HFFc6 (cell line): ENCODE measurements at regions not wholly inside any gene's neighbourhood (a gene's known extent, or its start where the extent isn't known, plus 50 kb on each side); places are given as distances from the start of the nearest gene placed in this dataset.

Experiments used
- DNase-seq: peaks from one replicate; pipeline ENCODE4 v3.0.0-alpha.2; 2018
- H3K27ac Mint-ChIP-seq: 2 replicates; pipeline ENCODE4 v1.8.0; 2020; ENCODE audit warnings: mild to moderate bottlenecking, mixed read lengths
- H3K27me3 Mint-ChIP-seq: 2 replicates; pipeline ENCODE4 v1.8.0; 2021; ENCODE audit warnings: mild to moderate bottlenecking, moderate library complexity, mixed read lengths; ENCODE audit not compliant: insufficient read depth
- H3K36me3 Mint-ChIP-seq: 2 replicates; pipeline ENCODE4 v1.8.0; 2021; ENCODE audit warnings: low read depth, mixed read lengths
- H3K4me1 Mint-ChIP-seq: 2 replicates; pipeline ENCODE4 v1.8.0; 2020; ENCODE audit warnings: low read depth, mixed read lengths
- H3K4me3 Mint-ChIP-seq: 2 replicates; pipeline ENCODE4 v1.8.0; 2020; ENCODE audit warnings: mild to moderate bottlenecking, moderate library complexity, mixed read lengths
- H3K9me3 Mint-ChIP-seq: 2 replicates; pipeline ENCODE4 v1.8.0; 2020; ENCODE audit warnings: mild to moderate bottlenecking, mixed read lengths
- TF ChIP-seq, protein P1 (sequence below): fragments of 200-600 bp; sonication (generic); IDR thresholded peaks from 2 replicates; pipeline ENCODE4 v1.5.0; 2021; ENCODE audit warnings: antibody characterized with exemption, mild to moderate bottlenecking

DNA sequence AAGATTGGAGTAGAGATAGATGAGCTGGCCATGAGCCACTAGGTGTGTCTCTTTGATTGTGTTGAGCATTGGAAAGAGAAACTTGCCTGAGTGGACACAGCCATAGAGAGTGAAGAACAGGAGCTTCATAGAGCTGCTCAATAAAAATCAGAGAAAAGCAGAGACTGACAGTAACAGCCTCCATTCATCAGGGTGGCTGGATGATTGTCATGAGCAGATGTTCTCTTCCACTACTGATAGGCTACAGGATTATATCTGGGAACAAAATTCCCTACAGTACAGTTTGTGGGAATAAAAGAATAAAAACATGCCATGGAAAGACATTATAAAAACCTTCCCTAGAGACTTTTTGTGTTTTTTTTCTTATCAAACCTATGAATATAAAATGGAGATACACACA, 404.8 kb upstream of the ACVR2A start:
- DNase-seq: no peak
- TF ChIP-seq, protein P1, sequence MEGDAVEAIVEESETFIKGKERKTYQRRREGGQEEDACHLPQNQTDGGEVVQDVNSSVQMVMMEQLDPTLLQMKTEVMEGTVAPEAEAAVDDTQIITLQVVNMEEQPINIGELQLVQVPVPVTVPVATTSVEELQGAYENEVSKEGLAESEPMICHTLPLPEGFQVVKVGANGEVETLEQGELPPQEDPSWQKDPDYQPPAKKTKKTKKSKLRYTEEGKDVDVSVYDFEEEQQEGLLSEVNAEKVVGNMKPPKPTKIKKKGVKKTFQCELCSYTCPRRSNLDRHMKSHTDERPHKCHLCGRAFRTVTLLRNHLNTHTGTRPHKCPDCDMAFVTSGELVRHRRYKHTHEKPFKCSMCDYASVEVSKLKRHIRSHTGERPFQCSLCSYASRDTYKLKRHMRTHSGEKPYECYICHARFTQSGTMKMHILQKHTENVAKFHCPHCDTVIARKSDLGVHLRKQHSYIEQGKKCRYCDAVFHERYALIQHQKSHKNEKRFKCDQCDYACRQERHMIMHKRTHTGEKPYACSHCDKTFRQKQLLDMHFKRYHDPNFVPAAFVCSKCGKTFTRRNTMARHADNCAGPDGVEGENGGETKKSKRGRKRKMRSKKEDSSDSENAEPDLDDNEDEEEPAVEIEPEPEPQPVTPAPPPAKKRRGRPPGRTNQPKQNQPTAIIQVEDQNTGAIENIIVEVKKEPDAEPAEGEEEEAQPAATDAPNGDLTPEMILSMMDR: no peak

DNA sequence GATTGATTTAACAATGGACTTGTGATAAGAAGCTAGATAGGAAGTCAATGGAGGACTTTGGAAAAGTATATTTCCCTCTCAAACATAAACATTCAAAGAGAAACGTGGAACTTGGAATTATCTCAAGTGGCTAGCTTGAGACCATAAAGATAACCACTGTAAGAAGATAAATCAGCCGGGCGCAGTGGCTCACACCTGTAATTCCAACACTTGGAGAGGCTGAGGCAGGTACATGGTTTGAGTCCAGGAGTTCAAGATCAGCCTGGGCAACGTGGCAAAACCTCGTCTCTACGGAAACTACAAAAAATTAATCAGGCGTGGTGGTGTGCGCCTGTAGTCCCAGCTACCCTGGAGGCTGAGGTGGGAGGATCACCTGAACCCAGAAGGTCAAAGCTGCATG, 405.9 kb upstream of the ACVR2A start:
- Mint-ChIP-seq H3K9me3 (peaks cover 35% of the 10 kb centered on the region), H3K36me3 (no peaks in the 10 kb centered on the region), H3K27ac (no peak overlapping the region), H3K4me3 (no peak overlapping the region), H3K4me1 (no peaks in the 10 kb centered on the region), H3K27me3 (no peaks in the 10 kb centered on the region; the same call in 1 of the 2 replicates)
- TF ChIP-seq, protein P1: no peak
- DNase-seq: no peak

More for the DNA sequence above, 404.8 kb upstream of the ACVR2A start:
- Mint-ChIP-seq H3K36me3 (no peaks in the 10 kb centered on the region), H3K4me3 (no peak overlapping the region), H3K9me3 (peaks cover 27% of the 10 kb centered on the region), H3K4me1 (no peaks in the 10 kb centered on the region), H3K27me3 (no peaks in the 10 kb centered on the region; the same call in 1 of the 2 replicates), H3K27ac (no peak overlapping the region)

DNA sequence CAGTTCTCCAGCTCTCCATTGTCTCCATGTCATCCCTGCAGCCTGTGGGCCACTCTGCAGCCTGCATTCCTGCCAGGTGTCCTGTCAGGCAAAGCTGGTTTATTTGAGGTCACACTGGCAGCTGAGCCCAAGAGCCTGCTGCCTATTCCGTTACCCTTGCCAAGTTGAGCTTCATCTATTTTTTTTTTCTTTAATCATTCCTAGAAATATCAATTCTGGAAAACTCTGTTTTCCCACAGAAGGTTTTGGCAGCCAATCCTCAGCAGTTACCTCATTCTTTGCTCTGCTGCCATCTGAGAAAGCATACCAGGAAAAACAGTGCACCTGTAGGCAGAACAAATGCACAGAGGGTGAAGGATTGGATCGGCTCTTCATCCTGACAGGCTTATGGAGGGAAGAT, 411.0 kb upstream of the ACVR2A start:
- peaks cover 3% of the 10 kb centered on the region; the same call in 1 of the 2 replicates for H3K27me3 Mint-ChIP-seq
- TF ChIP-seq, protein P1: no peak
- no peak for DNase-seq
- H3K4me1 Mint-ChIP-seq: no peaks in the 10 kb centered on the region
- no peak overlapping the region for H3K4me3 Mint-ChIP-seq
- no peaks in the 10 kb centered on the region for H3K36me3 Mint-ChIP-seq
- H3K9me3 Mint-ChIP-seq: peaks cover 62% of the 10 kb centered on the region
- H3K27ac Mint-ChIP-seq: no peak overlapping the region

DNA sequence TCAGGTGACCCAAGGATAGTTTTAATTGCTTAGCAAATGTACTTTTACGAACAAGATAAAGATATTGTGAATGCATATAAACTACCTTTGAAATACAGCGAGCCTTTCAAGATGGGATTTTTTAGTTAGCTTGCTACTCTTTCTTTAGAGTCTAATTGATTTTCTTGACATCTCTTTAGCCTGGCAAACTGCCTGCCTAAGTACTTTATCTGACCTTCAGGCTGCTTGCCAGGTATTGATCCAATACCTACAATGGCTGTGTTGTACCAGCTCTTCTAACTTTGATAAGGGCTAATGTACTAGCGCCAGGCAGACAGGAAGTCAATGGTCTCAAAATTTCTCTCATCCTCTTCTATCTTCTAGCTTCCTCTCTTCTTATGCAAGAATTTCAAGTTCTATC, 414.4 kb upstream of the ACVR2A start:
- no peaks in the 10 kb centered on the region for H3K4me1 Mint-ChIP-seq
- no peaks in the 10 kb centered on the region for H3K36me3 Mint-ChIP-seq
- no peak for DNase-seq
- peaks cover 63% of the 10 kb centered on the region for H3K9me3 Mint-ChIP-seq
- H3K27ac Mint-ChIP-seq: no peak overlapping the region
- no peak overlapping the region for H3K4me3 Mint-ChIP-seq
- TF ChIP-seq, protein P1: no peak
- peaks cover 3% of the 10 kb centered on the region; the same call in 1 of the 2 replicates for H3K27me3 Mint-ChIP-seq

DNA sequence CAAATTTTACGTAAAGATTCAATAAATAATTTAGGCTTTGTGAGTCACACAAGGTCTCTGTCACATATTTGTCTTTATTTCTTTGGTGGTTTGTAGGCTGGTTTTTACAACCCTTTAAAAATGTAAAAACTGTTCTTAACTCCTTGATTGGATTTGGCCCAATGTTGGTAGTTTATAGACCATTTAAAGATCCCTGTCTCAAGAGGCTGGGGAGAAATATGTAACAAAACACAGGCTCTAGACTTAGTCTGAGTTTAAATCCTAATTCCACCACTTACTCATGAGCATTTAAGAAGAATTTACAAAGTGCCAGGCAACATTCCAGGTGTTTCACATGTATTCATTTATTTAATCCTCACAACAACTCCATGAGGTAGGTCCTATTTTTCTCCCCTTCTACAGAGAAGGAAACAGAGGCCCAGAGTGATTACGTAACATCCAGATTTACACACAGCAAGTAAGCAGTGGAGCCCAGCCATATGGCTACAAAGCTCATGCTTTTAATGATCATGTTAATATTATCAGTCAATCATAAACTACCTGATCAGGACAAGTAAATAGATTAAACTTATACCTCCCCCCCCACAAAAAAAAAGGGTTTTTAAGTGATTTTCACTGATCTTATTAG, 416.6 kb upstream of the ACVR2A start:
- no peaks in the 10 kb centered on the region for H3K4me1 Mint-ChIP-seq
- H3K36me3 Mint-ChIP-seq: no peaks in the 10 kb centered on the region
- peaks cover 49% of the 10 kb centered on the region for H3K9me3 Mint-ChIP-seq
- H3K27ac Mint-ChIP-seq: no peak overlapping the region
- no peak for DNase-seq
- H3K4me3 Mint-ChIP-seq: no peak overlapping the region
- TF ChIP-seq, protein P1: no peak
- no peaks in the 10 kb centered on the region for H3K27me3 Mint-ChIP-seq
